Thyroid gland (tissue), 4 donors: ENCODE measurements at regions not wholly inside any gene's neighbourhood (a gene's known extent, or its start where the extent isn't known, plus 50 kb on each side); places are given as distances from the start of the nearest gene placed in this dataset.

ENCODE experiments used
- CTCF ChIP-seq, 6 experiments: fragments of 200-600 bp in 3 of 6; fragments of 450-650 bp in 3 of 6; sonication (generic) in 3 of 6; IDR thresholded peaks; one replicate each; pipeline ENCODE4 v1.5.1; 2016 to 2019; ENCODE audit warnings: antibody characterized with exemption in 6 of 6, mild to moderate bottlenecking in 2 of 6, inconsistent platforms in 1 of 6, moderate library complexity in 1 of 6
- POLR2A ChIP-seq, 2 donors: fragments of 450-650 bp; IDR thresholded peaks; one replicate each; pipeline ENCODE4 v1.6.1; 2017; ENCODE audit warnings: antibody characterized with exemption in 2 of 2, mild to moderate bottlenecking in 2 of 2, moderate library complexity in 1 of 2

DNA sequence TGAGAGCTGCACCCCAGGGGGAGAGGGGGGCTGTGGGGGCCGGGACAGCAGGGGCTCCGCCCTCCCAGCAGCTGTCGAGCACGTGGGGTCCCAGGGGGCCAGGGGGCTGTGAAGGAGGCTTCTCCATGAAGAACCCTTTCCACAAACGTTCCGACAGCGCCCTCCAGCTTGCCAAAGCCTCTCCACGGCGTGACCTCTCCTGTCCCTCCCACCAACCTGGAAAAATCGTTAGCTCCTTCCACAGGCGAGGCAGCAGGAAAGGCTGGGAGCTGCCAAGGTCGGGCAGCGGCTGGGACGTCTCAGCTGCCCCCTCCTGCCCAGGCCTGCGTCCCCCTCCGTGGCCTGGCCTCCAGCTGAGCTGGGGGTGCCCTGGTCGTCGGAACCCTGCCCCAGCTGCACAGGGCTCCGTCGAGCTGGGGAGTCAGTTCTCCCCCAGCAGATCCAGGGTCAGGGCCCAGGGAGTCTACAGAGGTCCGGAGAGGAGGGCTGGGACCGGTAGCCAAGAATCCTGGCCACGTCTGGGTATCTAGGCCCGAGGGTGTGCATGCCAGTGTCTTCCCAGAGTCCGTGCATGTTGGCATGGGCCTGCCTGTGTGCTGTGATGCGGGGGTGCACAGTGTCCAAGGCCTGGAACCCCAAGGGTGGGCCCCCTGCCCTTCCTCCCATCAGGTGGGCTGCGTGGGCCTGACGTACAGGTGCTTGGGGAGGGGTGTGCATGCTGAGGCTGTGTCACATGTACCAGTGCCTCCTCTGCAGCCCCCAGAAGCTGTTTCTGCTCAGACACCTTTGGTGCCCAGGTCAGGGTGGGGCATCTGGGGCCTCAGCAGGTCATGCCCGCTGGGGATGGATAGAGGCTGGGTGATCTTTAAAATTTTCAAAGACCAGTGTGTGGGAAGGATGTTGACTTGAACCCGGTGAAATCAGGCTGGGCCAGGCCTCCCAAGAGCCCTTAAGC is 66.5 kb downstream of the UNCX start:
- no peak for TF ChIP-seq CTCF (IDR thresholded peaks at IDR 0.05)
- no peak for TF ChIP-seq POLR2A (IDR thresholded peaks at IDR 0.05)
